ENCODE measurements at regions not wholly inside any gene's neighbourhood (a gene's known extent, or its start where the extent isn't known, plus 50 kb on each side); places are given as distances from the start of the nearest gene placed in this dataset.

GRCh38 chr13:85618521-85618920 lies 180.7 kb downstream of the SLITRK6 start:
- TF ChIP-seq POU2F2 (IDR thresholded peaks at IDR 0.05; ENCODE audit: low read depth, low read length) (no peak), TAF1 (IDR thresholded peaks at IDR 0.05; ENCODE audit: low read depth, low read length) (no peak), POLR2AphosphoS5 (IDR thresholded peaks at IDR 0.05; ENCODE audit: low read depth, low read length) (no peak)

Data from GM12891 (cell line).